MM.1S (cell line): ENCODE measurements at regions not wholly inside any gene's neighbourhood (a gene's known extent, or its start where the extent isn't known, plus 50 kb on each side); places are given as distances from the start of the nearest gene placed in this dataset.

ENCODE experiments used
- EZH2phosphoT487 ChIP-seq: fragments of 300-600 bp; sonication (generic); IDR thresholded peaks from 2 replicates; pipeline ENCODE4 v1.6.1; 2018; ENCODE audit warnings: antibody characterized with exemption, low read length
- TF ChIP-seq, protein P1 (sequence below): fragments of 300-600 bp; sonication (generic); IDR thresholded peaks from 2 replicates; pipeline ENCODE4 v1.5.1; 2016; ENCODE audit warnings: antibody characterized with exemption, low read length, mixed read lengths

DNA sequence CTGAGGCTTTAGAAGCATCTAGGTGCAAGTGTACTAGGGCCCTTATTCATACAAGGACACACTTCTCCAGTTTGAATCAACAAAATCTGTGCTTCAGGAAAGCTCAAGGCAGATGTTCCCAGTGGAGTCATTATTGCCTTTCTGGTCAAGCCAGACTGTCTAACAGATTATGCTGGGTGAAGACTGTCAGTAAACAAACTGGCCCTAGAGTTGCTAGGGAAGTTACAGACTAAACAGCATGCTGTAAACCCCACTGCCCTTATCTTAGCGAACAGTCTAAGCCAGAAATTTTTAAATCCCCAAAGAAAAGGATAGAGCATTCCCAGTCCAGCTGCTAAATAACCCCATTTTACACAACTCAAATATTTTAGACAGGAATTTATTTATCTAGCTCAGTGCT lies 1701.3 kb upstream of the PRR20A start:
- TF ChIP-seq, protein P1, sequence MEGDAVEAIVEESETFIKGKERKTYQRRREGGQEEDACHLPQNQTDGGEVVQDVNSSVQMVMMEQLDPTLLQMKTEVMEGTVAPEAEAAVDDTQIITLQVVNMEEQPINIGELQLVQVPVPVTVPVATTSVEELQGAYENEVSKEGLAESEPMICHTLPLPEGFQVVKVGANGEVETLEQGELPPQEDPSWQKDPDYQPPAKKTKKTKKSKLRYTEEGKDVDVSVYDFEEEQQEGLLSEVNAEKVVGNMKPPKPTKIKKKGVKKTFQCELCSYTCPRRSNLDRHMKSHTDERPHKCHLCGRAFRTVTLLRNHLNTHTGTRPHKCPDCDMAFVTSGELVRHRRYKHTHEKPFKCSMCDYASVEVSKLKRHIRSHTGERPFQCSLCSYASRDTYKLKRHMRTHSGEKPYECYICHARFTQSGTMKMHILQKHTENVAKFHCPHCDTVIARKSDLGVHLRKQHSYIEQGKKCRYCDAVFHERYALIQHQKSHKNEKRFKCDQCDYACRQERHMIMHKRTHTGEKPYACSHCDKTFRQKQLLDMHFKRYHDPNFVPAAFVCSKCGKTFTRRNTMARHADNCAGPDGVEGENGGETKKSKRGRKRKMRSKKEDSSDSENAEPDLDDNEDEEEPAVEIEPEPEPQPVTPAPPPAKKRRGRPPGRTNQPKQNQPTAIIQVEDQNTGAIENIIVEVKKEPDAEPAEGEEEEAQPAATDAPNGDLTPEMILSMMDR: no peak
- no peak for TF ChIP-seq EZH2phosphoT487
